ENCODE measurements at regions not wholly inside any gene's neighbourhood (a gene's known extent, or its start where the extent isn't known, plus 50 kb on each side); places are given as distances from the start of the nearest gene placed in this dataset.

- 71 to 84% (median 74%) methylated on average over 4 of the region's 4 CpGs for WGBS, 4 donors
- TF ChIP-seq POLR2A (IDR thresholded peaks at IDR 0.05), result no peak
- H3K9me3 ChIP-seq (replicated peaks in 1 of 3), result no peaks in the 10 kb centered on the region
- no peak overlapping the region for H3K27ac ChIP-seq
- H3K4me3 ChIP-seq, result no peak overlapping the region
- no peaks in the 10 kb centered on the region for H3K36me3 ChIP-seq (replicated peaks in 1 of 2)
- intact Hi-C loops (cut with DNase I), result no loop called here
- H3K4me1 ChIP-seq (replicated peaks in 1 of 2), result no peaks in the 10 kb centered on the region
- DNase-seq, result no peak
- H3K27me3 ChIP-seq, result no peaks in the 10 kb centered on the region
Observed at GRCh38 chr7:22611758-22612079, 111.7 kb upstream of the STEAP1B start.

DNA sequence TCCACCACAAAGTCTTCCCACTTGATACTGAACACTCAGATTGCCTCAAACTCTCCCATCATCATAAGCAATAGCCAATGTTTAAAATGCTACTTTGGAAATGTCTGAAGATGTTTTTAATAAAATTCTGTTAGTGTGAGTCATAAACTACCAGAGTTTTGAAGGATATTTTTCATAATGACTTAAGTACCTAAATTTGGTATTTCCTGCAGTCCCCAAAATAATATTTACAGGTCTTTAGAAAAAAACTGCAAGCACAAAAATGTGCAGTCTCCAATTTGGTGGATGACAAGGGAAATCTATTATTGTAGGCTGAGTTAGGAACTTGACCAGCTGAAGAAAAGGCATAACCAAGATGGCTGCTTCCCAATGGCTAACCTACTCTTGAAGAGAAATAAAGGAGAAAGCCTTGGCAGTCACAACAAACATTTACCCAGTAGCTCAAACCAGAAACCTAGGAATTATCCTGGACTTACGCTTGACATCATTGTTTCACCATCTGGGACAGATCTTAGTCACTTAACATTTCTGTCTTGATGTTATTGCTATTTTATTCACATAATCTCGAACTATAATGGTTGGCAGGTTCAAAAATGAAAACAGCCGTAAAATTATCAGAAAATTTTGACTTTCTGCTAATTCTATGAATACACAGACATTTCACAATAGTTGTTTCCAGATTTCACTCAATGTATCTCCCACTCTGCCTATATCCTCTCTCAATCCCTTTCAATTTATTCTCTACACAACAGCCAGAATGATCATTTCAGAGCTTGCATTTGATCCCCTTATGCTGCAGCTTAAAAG, 111.2 kb upstream of the STEAP1B start:
- Histone ChIP-seq H3K4me3 (no peak overlapping the region), H3K27me3 (no peaks in the 10 kb centered on the region), H3K4me1 (replicated peaks in 1 of 2) (no peaks in the 10 kb centered on the region), H3K27ac (no peak overlapping the region), H3K36me3 (replicated peaks in 1 of 2) (no peaks in the 10 kb centered on the region), H3K9me3 (replicated peaks in 1 of 3) (no peaks in the 10 kb centered on the region)
- TF ChIP-seq POLR2A (IDR thresholded peaks at IDR 0.05), result no peak
- TF ChIP-seq CTCF (IDR thresholded peaks at IDR 0.05), result no peak
- no peak for DNase-seq
- intact Hi-C loops (cut with DNase I), result no loop called here
- WGBS, 4 donors, result 75 to 91% (median 83%) methylated on average over 3 of the region's 3 CpGs

DNA sequence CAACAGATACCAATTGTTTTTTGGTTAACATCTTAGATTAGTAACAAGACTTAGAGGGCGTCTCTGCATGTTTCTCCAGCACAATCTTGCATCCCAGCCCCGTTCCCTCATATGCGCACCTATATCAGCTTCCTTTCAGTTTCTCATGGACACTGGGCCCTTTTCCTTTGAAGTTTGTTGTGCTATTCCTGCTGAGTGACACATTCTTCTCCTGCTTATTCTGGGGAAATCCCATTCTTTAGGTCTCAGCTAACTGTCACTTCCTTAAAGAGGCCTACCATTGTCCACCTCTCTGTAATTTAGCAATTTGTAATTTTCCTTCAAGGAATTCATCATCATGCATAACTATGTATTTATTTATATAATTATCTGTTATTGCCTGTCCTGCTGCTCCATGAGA, 110.3 kb upstream of the STEAP1B start:
- WGBS, 4 donors, result 85 to 92% (median 87%) methylated on average over 3 of the region's 3 CpGs
- Histone ChIP-seq H3K27ac (no peak overlapping the region), H3K4me1 (replicated peaks in 1 of 2) (no peaks in the 10 kb centered on the region), H3K36me3 (replicated peaks in 1 of 2) (no peaks in the 10 kb centered on the region), H3K4me3 (no peak overlapping the region), H3K27me3 (no peaks in the 10 kb centered on the region), H3K9me3 (replicated peaks in 1 of 3) (no peaks in the 10 kb centered on the region)
- DNase-seq, result no peak
- intact Hi-C loops (cut with DNase I), result no loop called here
- no peak for TF ChIP-seq CTCF (IDR thresholded peaks at IDR 0.05)
- TF ChIP-seq POLR2A (IDR thresholded peaks at IDR 0.05), result no peak

- 86 to 94% (median 89%) methylated on average over 5 of the region's 5 CpGs for WGBS, 4 donors
- Histone ChIP-seq H3K36me3 (replicated peaks in 1 of 2) (no peaks in the 10 kb centered on the region), H3K9me3 (replicated peaks in 1 of 3) (no peaks in the 10 kb centered on the region), H3K27ac (no peak overlapping the region), H3K4me1 (replicated peaks in 1 of 2) (no peaks in the 10 kb centered on the region), H3K4me3 (no peak overlapping the region), H3K27me3 (no peaks in the 10 kb centered on the region)
- intact Hi-C loops (cut with DNase I), result no loop called here
- no peak for DNase-seq
- TF ChIP-seq CTCF (IDR thresholded peaks at IDR 0.05) (no peak), POLR2A (IDR thresholded peaks at IDR 0.05) (no peak)
Observed at GRCh38 chr7:22607180-22607579, 107.2 kb upstream of the STEAP1B start.

DNA sequence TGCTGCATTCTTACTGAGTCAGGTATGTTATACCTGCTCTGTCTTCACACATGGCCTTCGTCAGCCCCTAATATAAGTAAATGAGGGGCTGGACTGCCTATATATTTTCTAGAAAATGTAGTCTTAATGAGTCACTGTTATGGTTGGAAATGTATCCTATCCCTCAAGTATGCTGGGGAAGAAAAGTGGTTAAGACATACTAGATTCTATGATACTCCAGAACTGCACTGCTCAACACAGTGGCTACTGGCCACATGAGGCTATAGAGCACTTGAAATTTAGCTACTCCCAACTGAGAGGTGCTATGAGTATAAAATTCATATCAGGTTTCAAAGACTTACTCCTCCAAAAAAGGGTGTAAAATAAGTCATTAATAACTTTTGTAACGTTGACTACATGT, 104.3 kb upstream of the STEAP1B start:
- no peak for TF ChIP-seq POLR2A (IDR thresholded peaks at IDR 0.05)
- TF ChIP-seq CTCF (IDR thresholded peaks at IDR 0.05), result no peak
- H3K4me3 ChIP-seq, result no peak overlapping the region
- H3K27ac ChIP-seq, result no peak overlapping the region
- intact Hi-C loops (cut with DNase I), result no loop called here
- H3K9me3 ChIP-seq (replicated peaks in 1 of 3), result no peaks in the 10 kb centered on the region
- no peaks in the 10 kb centered on the region for H3K27me3 ChIP-seq
- H3K36me3 ChIP-seq (replicated peaks in 1 of 2), result no peaks in the 10 kb centered on the region
- no peak for DNase-seq
- 65 to 80% (median 69%) methylated on average over 2 of the region's 2 CpGs for WGBS, 4 donors
- peaks cover 0 to 8% of the 10 kb centered on the region in 2 donors for H3K4me1 ChIP-seq (replicated peaks in 1 of 2)

Measured in adrenal gland (tissue), 9 donors.